ENCODE measurements at regions not wholly inside any gene's neighbourhood (a gene's known extent, or its start where the extent isn't known, plus 50 kb on each side); places are given as distances from the start of the nearest gene placed in this dataset.

- in situ Hi-C loops (cut with HindIII; ENCODE audit: low pct_unique_long_range_greater_than_20kb, low sequenced_read_pairs) = no loop called here
- no peak for DNase-seq (ENCODE audit: low read depth)
Measured at GRCh38 chr11:11036185-11036847, 178.5 kb upstream of the ZBED5 start.

GRCh38 chr11:11035331-11035730, 177.5 kb upstream of the ZBED5 start:
- in situ Hi-C loops (cut with HindIII; ENCODE audit: low pct_unique_long_range_greater_than_20kb, low sequenced_read_pairs) = no loop called here
- DNase-seq (ENCODE audit: low read depth) = no peak

DNA sequence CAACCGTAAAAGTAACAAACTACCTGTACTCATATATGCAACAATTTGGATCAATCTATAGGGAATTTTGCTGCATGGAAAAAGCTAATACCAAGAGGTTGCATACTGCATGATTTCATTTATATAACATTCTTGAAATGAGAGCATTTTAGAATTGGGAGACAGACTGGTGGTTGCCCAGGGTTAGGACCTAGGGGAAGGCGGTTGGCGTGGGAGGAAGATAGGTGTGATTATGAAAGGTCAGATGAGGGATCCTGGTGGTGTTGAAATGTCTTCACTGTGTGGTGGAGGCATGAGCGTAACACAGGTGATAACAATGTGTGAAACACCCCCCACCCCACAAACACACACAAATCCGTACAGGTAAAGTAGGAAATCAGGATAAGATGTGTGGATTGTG, 176.6 kb upstream of the ZBED5 start:
- in situ Hi-C loops (cut with HindIII; ENCODE audit: low pct_unique_long_range_greater_than_20kb, low sequenced_read_pairs) = no loop called here
- no peak for DNase-seq (ENCODE audit: low read depth)

DNA sequence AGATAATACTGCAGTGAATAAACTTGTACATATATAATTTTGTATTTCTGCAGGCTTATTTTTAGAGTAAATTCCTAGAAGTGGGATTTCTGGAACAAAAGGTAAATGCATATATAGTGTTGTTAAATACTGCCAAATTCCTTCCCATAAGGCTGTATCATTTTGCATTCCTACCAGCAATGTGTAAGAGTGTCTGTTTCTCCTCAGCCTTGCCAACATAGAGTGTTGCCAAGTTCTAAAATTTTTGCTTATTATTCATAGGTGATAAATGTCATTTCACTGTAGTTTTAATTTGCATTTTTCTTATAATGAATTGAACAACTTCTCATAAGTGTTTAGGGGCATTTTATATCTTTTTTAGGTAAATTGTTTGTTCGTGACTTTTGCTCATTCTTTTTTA, 174.2 kb upstream of the ZBED5 start:
- DNase-seq (ENCODE audit: low read depth) = no peak
- in situ Hi-C loops (cut with HindIII; ENCODE audit: low pct_unique_long_range_greater_than_20kb, low sequenced_read_pairs) = no loop called here

- DNase-seq (ENCODE audit: low read depth) = no peak
- in situ Hi-C loops (cut with HindIII; ENCODE audit: low pct_unique_long_range_greater_than_20kb, low sequenced_read_pairs) = no loop called here
Measured at GRCh38 chr11:11029027-11029426, 171.2 kb upstream of the ZBED5 start.

- in situ Hi-C loops (cut with HindIII; ENCODE audit: low pct_unique_long_range_greater_than_20kb, low sequenced_read_pairs) = no loop called here
- DNase-seq (ENCODE audit: low read depth) = peak; percentile 42
Measured at GRCh38 chr11:11028017-11028692, 170.3 kb upstream of the ZBED5 start.

- in situ Hi-C loops (cut with HindIII; ENCODE audit: low pct_unique_long_range_greater_than_20kb, low sequenced_read_pairs) = no loop called here
- DNase-seq (ENCODE audit: low read depth) = no peak
Measured at GRCh38 chr11:11027288-11027687, 169.4 kb upstream of the ZBED5 start.

- in situ Hi-C loops (cut with HindIII; ENCODE audit: low pct_unique_long_range_greater_than_20kb, low sequenced_read_pairs) = no loop called here
Measured at GRCh38 chr11:11025087-11025486, 167.2 kb upstream of the ZBED5 start.

DNA sequence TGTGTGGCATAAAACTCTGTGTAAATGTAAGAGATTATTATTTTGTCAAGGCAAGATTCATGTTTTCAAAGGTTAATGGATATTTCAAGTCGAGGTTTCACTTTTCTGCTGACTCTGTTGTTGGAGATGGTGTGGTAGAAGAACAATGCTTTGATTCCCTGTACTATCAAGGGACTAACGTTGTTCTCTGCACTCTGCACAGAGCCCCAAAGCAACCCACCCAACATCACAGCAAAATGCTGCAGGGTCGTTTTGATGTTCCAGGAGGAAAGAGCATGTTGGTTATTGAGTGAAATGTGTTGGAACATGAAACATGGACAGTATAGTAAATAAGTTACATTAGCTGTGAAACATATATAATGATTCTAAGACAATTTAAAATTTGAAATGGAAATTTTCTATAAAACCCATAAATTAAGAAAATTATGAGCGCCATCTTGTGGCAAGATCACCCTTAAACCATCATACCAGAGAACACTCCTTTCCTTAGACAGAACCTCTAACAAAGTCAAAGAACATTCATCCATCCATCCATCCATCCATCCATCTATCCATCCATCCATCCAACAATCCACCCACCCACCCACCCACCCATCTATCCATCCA, 164.4 kb upstream of the ZBED5 start:
- no peak for DNase-seq (ENCODE audit: low read depth)

More at GRCh38 chr11:11025087-11025486, 167.2 kb upstream of the ZBED5 start:
- no peak for DNase-seq (ENCODE audit: low read depth)

GRCh38 chr11:11021563-11021962, 163.7 kb upstream of the ZBED5 start:
- in situ Hi-C loops (cut with HindIII; ENCODE audit: low pct_unique_long_range_greater_than_20kb, low sequenced_read_pairs) = no loop called here
- no peak for DNase-seq (ENCODE audit: low read depth)

More for the DNA sequence above, 164.4 kb upstream of the ZBED5 start:
- in situ Hi-C loops (cut with HindIII; ENCODE audit: low pct_unique_long_range_greater_than_20kb, low sequenced_read_pairs) = no loop called here

DNA sequence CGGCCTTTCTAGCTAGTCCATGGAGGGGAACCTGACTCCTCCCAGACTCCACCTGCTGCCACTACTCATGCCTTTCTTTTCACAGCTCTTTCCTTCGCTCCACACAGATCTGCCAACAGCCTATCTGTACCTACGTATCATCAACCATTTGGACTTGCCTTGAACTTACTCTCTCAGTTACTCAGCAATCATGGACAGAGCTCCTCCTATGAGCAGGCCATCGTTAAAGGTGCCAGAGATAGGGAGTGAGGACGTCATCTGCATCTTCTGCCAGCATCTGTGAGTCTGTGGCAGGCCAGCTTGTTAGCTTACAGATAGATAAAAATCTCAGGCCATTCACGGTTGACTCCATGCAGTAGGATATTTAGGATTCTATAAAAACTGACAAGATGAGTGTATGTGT, 162.9 kb upstream of the ZBED5 start:
- in situ Hi-C loops (cut with HindIII; ENCODE audit: low pct_unique_long_range_greater_than_20kb, low sequenced_read_pairs) = no loop called here
- DNase-seq (ENCODE audit: low read depth) = no peak

GRCh38 chr11:11020219-11020726, 162.4 kb upstream of the ZBED5 start:
- in situ Hi-C loops (cut with HindIII; ENCODE audit: low pct_unique_long_range_greater_than_20kb, low sequenced_read_pairs) = no loop called here
- no peak for DNase-seq (ENCODE audit: low read depth)

- in situ Hi-C loops (cut with HindIII; ENCODE audit: low pct_unique_long_range_greater_than_20kb, low sequenced_read_pairs) = no loop called here
- no peak for DNase-seq (ENCODE audit: low read depth)
Measured at GRCh38 chr11:11016943-11017342, 159.1 kb upstream of the ZBED5 start.

GRCh38 chr11:11016068-11016467, 158.2 kb upstream of the ZBED5 start:
- in situ Hi-C loops (cut with HindIII; ENCODE audit: low pct_unique_long_range_greater_than_20kb, low sequenced_read_pairs) = no loop called here
- no peak for DNase-seq (ENCODE audit: low read depth)

GRCh38 chr11:11011617-11012016, 153.8 kb upstream of the ZBED5 start:
- in situ Hi-C loops (cut with HindIII; ENCODE audit: low pct_unique_long_range_greater_than_20kb, low sequenced_read_pairs) = no loop called here
- no peak for DNase-seq (ENCODE audit: low read depth)

GRCh38 chr11:11010624-11011127, 152.8 kb upstream of the ZBED5 start:
- in situ Hi-C loops (cut with HindIII; ENCODE audit: low pct_unique_long_range_greater_than_20kb, low sequenced_read_pairs) = no loop called here
- DNase-seq (ENCODE audit: low read depth) = peak; percentile 48

DNA sequence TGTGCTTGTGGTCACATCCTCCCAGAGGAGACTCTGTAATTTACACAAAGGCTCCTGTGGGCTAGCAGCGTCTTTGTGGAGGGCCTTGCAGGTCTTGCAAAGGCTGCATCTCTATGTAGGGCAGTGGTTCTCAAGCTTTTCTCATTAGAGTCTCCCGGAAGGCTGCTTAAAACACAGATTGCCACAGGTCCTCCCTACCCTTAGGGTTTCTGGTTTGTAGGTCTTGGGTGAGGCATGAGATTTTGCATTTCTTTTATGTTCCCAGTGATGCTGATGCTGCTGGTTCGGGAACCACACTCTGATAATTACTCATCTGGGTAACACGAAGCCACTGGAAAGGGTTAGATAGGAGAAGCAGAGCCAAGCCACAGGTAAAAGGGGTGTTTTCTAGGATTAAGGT, 151.3 kb upstream of the ZBED5 start:
- in situ Hi-C loops (cut with HindIII; ENCODE audit: low pct_unique_long_range_greater_than_20kb, low sequenced_read_pairs) = no loop called here
- no peak for DNase-seq (ENCODE audit: low read depth)

DNA sequence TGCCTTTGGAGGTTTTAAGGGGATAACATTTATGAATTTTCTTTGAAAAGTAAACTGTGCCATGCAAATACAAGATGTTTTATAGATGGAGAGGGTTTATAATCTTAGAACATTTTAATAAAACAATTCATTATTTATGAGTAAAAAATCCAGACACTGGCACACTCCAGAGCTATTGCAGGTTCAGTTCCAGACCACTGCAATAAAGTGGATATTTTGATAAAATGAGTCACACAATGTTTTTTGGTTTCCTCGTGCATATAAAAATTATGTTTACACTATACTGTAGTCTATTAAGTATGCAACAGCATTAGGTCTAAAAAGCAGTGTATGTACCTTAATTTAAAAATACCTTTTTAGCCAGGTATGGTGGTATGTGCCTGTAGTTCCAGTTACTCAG, 146.2 kb upstream of the ZBED5 start:
- in situ Hi-C loops (cut with HindIII; ENCODE audit: low pct_unique_long_range_greater_than_20kb, low sequenced_read_pairs) = no loop called here
- DNase-seq (ENCODE audit: low read depth) = no peak

DNA sequence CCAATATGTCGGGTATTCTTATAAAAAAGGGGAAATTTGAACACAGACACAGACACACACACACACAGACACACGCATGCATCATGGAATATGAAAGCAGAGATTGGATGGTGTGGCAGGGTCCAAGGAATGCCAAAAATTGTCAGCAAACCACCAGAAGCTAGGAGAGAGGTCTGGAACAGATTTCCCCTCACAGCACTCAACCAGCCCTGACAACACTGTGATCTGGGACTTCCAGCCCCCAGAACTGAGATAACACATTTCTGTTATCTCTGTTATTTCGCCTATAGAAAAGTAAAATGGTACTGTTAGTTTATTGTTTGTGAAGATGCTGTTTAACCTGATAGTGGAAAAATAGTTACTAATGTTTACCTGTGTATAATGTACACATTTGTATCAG, 145.4 kb upstream of the ZBED5 start:
- DNase-seq (ENCODE audit: low read depth) = no peak
- in situ Hi-C loops (cut with HindIII; ENCODE audit: low pct_unique_long_range_greater_than_20kb, low sequenced_read_pairs) = no loop called here

All from Caki2 (cell line).